DMS 273 (cell line): ENCODE measurements at regions not wholly inside any gene's neighbourhood (a gene's known extent, or its start where the extent isn't known, plus 50 kb on each side); places are given as distances from the start of the nearest gene placed in this dataset.
"Not testable (repeated sequence)": the region's sequence is repeated elsewhere in the genome, so short reads cannot be mapped to it uniquely, and the experiment has no call there.

Source experiments
- DNase-seq: peaks from one replicate; lab custom pipeline; 2025; ENCODE audit not compliant: unreplicated experiment; lab: John Stamatoyannopoulos, UW

DNA sequence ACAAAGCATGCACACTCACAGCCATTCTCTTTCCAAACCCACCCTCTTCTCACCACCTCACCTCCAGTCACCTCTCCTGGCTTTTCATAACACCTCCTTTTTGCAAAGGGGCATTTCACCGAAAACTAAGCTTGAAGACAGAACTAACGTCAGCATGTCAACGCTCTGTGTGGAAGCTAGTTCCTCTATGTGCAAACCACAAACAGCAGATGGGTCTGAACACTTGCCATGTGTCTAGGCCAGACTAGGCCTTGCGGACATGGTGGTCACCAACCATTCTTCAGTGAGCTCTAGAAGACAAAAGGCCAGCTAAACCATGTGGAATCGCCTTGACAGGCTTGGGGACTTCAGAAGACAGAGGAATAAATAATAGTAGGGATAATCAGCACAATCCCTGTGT lies 148.5 kb downstream of the TXNL1 start:
- no peak for DNase-seq

DNA sequence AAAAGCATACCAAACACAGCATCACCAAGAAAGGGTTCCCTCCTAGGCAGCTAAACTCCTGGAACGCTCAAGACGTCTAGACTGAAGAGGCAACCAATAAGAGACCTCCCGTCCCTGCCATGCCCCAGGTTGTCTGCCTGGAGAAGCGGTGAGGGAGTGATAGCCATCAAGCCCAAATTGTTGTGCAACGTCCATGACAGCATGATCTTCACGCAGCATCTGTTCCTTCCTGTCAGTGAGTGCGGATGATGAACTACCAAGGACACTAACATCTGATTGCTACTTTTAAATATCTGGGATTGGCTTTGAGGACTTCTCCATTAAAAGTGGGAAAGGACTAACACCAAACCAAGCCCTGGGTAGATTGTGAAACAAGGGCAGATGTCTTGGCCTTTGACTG lies 149.7 kb downstream of the TXNL1 start:
- DNase-seq: no peak

DNA sequence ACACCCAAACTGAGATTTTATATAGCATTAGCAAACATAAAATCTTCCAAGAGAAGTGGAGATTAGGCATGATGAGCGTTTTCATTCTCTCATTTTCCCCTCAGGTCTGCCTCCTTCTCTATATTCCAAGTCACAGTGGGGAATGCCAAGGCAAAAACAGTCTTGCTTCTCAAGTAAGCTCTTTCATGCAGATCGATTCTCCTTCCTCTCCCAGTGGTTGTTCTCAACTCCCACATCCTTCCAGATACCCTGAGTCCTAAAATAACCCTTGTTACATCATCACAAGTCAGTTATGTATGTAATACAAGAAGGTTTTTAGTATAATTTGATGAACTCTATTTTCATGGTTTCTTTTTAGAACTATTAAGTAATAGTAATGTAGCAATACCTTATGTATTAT lies 150.6 kb downstream of the TXNL1 start:
- DNase-seq: no peak

GRCh38 chr18:56483386-56483785 lies 155.0 kb downstream of the TXNL1 start:
- no peak for DNase-seq

DNA sequence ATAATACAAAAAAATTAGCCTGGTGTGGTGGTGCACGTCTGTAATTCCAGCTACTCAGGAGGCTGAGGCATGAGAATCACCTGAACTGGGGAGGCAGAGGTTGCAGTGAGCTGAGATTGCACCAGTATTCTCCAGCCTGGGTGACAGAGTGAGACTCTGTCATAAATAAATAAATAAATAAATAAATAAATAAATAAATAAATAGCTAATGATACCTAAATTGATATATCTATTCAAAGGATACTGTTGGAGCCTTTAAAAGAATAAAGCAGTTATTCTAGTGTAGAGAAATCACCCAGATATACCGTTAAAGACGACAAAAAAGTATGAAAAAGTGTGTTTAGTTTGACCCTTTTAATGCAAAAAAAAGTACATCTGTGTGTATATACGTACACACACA lies 155.6 kb downstream of the TXNL1 start:
- not testable (repeated sequence) for DNase-seq

DNA sequence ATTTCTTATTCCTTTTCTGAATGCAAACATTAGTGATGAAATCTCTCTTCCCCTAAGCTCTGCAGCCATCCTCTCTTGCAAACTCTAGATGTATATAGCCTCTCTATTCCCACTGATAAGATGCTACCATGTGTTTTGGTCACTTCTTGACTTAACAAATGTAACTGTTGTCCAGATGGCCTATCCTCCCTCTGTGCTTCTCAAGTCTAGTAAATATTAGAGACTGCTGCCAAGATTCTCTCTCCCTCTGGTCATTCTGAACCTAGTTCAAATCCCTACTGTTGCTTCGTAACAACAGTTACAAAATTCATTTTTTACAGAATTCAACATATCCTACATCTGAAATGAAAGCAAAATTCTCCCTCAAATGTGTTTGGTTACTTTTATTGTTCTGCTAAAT lies 156.6 kb downstream of the TXNL1 start:
- peak; percentile 50 for DNase-seq

GRCh38 chr18:56479841-56480240 lies 158.6 kb downstream of the TXNL1 start:
- DNase-seq: no peak

DNA sequence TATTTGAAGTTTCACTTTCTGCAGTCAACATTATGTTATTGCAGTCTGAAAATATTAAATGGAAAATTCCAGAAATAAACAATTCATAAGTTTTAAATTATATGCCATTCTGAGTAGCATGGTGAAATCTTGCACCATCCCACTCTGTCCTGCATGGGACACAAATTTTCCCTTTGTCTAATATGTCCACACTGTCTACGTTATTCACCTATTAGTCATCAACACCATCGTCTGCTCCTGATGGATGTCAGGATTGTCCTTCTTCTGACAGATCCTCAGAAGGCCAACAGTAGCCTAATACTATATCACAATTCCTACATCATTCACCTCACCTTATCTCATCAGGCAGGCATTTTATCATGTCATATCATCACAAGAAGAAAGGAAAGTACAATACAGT lies 163.1 kb downstream of the TXNL1 start:
- no peak for DNase-seq

DNA sequence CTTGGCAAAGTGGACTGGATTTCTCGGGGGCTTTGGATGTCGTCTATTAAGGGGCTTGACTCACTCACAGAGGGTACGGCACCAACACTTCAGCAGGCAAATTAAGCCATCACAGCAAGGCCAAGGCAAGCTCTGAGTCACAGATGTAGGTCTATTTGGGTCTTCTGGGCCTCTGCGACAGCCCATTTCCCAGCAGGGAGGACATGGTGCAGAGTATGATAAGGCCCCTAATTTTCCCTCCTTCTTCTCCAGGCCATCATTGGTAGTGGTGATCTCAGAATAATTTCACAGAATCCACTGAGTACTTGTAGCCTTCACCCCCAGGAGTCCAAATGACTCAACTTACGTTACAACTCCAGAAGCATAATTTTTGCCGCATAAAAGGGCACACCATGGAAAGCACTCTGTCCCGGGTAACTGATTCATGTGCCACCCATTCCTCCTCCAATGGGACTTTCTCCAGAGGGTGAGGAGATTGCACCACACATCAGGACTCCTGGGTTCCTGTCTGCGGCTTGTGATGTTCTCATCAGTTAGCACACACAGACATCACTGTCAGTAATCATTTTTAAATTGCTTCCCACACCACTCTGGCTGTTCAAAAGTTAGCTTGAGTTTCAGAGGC lies 164.9 kb downstream of the TXNL1 start:
- DNase-seq: no peak

GRCh38 chr18:56470406-56471351 lies 167.7 kb downstream of the TXNL1 start:
- no peak for DNase-seq

- DNase-seq: no peak
Measured at GRCh38 chr18:56469582-56469981, 168.8 kb downstream of the TXNL1 start.

GRCh38 chr18:56468396-56468795 lies 170.0 kb downstream of the TXNL1 start:
- no peak for DNase-seq

DNA sequence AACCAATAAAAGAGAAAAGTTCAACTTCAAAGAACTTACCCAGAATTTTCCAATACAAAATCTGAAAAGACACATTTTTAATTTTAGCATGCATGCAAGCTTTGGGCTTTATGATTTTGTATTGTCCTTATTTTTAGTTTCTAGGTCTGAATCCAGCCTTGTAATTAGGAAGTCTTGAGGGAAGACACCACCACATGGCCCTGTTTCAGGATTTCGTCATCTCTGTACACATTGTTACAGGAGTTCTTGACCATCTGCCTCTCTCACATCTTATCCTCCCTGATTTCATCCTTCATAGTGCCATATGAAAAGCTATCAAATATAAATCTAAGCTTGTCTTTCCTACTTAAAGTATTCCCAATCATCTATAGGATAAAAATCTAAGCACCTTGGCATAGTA lies 176.1 kb downstream of the TXNL1 start:
- peak; percentile 11 for DNase-seq

- no peak for DNase-seq
Measured at GRCh38 chr18:56461151-56461550, 177.2 kb downstream of the TXNL1 start.

GRCh38 chr18:56460581-56460980 lies 177.8 kb downstream of the TXNL1 start:
- DNase-seq: no peak

DNA sequence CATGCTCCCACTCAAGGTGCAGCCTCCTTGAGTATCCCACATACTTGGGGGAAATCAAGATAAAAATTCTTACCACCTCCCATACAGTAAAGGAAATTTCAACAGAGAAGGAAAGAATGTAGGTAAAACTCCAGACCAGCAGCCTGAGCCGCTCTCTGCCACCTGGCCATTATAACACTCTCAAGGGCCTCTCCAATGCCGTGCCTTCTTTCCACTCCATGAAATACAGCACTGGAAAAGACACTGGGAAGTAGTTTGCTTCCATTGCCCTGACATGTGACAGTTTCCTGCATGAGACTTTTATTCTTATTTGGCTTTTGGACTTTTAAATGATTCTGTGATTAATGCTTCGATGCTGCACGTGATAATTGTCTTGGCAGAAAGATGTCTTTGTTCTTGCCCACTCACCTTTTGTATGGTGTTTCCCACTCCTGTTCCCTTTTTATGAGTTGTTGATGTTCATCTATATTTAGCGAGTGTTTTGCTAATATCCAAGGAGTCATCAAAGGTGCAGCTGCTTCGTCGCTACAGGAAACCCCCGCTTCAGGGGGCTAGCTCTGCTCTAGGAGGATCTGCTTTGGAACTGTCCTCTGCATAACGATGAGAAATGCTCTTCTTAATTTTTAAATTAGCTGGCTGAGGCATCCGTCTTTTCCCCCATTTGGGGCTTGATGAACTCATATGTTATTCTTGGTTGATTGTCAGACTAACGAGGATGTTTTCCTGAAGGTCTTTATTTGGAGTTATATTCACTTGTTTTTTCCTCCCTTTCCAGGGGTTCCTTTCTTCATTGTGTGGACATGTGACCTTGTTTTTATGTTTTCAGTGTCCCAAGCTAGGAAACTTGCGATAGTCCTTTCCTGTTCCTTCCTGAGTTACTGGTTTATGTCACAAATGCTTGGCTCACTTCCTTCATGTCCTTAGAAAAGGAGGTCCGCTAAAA lies 179.4 kb downstream of the TXNL1 start:
- DNase-seq: no peak

- no peak for DNase-seq
Measured at GRCh38 chr18:56455874-56456273, 182.5 kb downstream of the TXNL1 start.

DNA sequence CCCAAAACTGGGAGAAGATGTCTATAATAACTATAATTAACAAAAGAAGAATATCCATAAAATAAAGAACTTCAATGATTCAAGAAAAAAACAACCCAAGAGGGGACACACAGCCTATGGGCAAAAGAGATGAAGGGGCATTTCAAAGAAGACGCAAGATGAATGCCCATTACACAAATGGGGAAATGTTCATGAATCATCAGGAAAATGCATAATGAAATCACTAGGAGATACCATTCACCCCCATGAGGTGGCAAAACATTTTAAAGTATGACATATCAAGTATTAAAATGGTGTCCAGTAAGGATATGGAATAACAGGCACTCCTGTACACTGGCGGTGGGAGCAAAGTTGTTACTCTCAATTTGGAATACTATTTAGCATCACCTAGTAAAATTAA lies 183.3 kb downstream of the TXNL1 start:
- no peak for DNase-seq

GRCh38 chr18:56453631-56454030 lies 184.8 kb downstream of the TXNL1 start:
- DNase-seq: no peak

DNA sequence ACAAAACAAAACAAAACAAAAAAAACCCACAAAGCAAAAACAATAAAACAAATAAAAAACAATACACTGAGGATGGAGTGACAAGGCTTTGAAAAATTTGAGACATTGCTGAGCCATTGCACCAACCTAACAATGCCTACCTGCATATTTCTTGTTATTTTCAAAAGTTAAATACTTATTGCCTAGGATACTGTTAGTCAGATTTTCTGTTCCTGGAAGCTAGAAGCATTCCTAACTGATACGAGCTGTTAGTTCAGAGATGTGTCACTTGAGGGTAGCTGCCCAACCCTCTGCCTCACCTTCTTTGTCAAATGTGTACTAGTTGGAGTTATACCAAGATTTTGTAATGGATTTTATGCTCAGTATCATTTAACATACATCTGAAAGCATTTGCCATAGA lies 187.2 kb downstream of the TXNL1 start:
- DNase-seq: no peak

DNA sequence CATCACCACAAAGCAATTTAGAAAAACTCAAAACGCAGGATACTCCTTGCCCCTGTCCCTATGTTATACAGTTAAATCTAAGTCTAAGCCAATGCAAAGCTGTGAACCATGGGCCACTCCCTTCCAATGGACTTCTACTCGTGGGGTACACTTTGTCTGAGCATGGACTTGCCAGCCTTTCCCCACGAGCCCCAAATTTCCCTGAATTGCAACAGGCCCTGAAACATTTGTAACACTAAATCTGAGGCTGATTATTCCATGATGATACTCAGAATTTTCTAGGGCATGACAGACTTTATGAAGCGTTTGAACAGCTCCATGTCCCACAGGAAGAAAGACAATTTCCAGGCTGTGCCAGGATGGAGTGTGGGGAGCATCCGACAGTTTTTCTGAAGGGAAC lies 189.6 kb downstream of the TXNL1 start:
- DNase-seq: no peak
